Stimulated activated CD8-positive, alpha-beta memory T cell treated with anti-CD3 and anti-CD28 coated beads, Interleukin-4, amount 100 ng/mL, for 24 hours (primary cell): ENCODE measurements at regions not wholly inside any gene's neighbourhood (a gene's known extent, or its start where the extent isn't known, plus 50 kb on each side); places are given as distances from the start of the nearest gene placed in this dataset.

ENCODE experiments used
- DNase-seq: peaks from one replicate; pipeline ENCODE4 v3.0.0-alpha.2; 2020; ENCODE audit warnings: low read depth

GRCh38 chr14:54175298-54175942, 218.8 kb upstream of the BMP4 start:
- peak; percentile 1 for DNase-seq

- DNase-seq: no peak
Observed at GRCh38 chr14:54177019-54177418, 219.8 kb upstream of the CDKN3 start.

GRCh38 chr14:54177641-54178621, 218.9 kb upstream of the CDKN3 start:
- DNase-seq: no peak

- no peak for DNase-seq
Observed at GRCh38 chr14:54182419-54183045, 214.3 kb upstream of the CDKN3 start.

GRCh38 chr14:54186821-54187763, 209.7 kb upstream of the CDKN3 start:
- DNase-seq: no peak

GRCh38 chr14:54188064-54188666, 208.6 kb upstream of the CDKN3 start:
- no peak for DNase-seq

GRCh38 chr14:54189333-54189732, 207.5 kb upstream of the CDKN3 start:
- no peak for DNase-seq

GRCh38 chr14:54189748-54190354, 207.0 kb upstream of the CDKN3 start:
- no peak for DNase-seq

- DNase-seq: no peak
Observed at GRCh38 chr14:54191846-54192245, 205.0 kb upstream of the CDKN3 start.

GRCh38 chr14:54192610-54193009, 204.2 kb upstream of the CDKN3 start:
- DNase-seq: no peak

- DNase-seq: no peak
Observed at GRCh38 chr14:54193871-54194270, 202.9 kb upstream of the CDKN3 start.

- no peak for DNase-seq
Observed at GRCh38 chr14:54194501-54194900, 202.3 kb upstream of the CDKN3 start.

- no peak for DNase-seq
Observed at GRCh38 chr14:54197369-54197768, 199.4 kb upstream of the CDKN3 start.

- DNase-seq: no peak
Observed at GRCh38 chr14:54200726-54201125, 196.1 kb upstream of the CDKN3 start.

- DNase-seq: no peak
Observed at GRCh38 chr14:54202288-54202687, 194.5 kb upstream of the CDKN3 start.

- DNase-seq: no peak
Observed at GRCh38 chr14:54206516-54206915, 190.3 kb upstream of the CDKN3 start.

GRCh38 chr14:54207075-54207474, 189.7 kb upstream of the CDKN3 start:
- no peak for DNase-seq

GRCh38 chr14:54207476-54208462, 189.0 kb upstream of the CDKN3 start:
- DNase-seq: no peak

GRCh38 chr14:54208751-54209150, 188.1 kb upstream of the CDKN3 start:
- DNase-seq: no peak
